GM18505 (cell line): ENCODE measurements at regions not wholly inside any gene's neighbourhood (a gene's known extent, or its start where the extent isn't known, plus 50 kb on each side); places are given as distances from the start of the nearest gene placed in this dataset.
A peak's percentile ranks its signal among the peaks of the same experiment; 100 is the strongest.

Experiments
- ATAC-seq: cut with Tn5 transposase; IDR thresholded peaks from one replicate; pipeline ENCODE4 v1.9.1; 2021; ENCODE audit not compliant: unreplicated experiment
- POLR2A ChIP-seq: IDR thresholded peaks from 4 replicates; pipeline ENCODE4 v1.6.1; 2011; ENCODE audit warnings: borderline replicate concordance; ENCODE audit not compliant: insufficient read depth, insufficient read length; ENCODE audit errors: extremely low read depth

- TF ChIP-seq POLR2A = no peak
- no peak for ATAC-seq
These were observed 106.1 kb downstream of the HSPH1 start for GRCh38 chr13:31055589-31055988.

- no peak for TF ChIP-seq POLR2A
- ATAC-seq = no peak
These were observed 107.1 kb downstream of the HSPH1 start for GRCh38 chr13:31054632-31055031.

- TF ChIP-seq POLR2A = no peak
- no peak for ATAC-seq
These were observed 107.8 kb downstream of the HSPH1 start for GRCh38 chr13:31053896-31054295.

- ATAC-seq = no peak
These were observed 108.6 kb downstream of the HSPH1 start for GRCh38 chr13:31053091-31053490.

GRCh38 chr13:31052478-31052877 lies 109.2 kb downstream of the HSPH1 start:
- no peak for TF ChIP-seq POLR2A
- no peak for ATAC-seq

More at GRCh38 chr13:31053091-31053490, 108.6 kb downstream of the HSPH1 start:
- TF ChIP-seq POLR2A = no peak

- ATAC-seq = no peak
- TF ChIP-seq POLR2A = no peak
These were observed 109.7 kb downstream of the HSPH1 start for GRCh38 chr13:31051999-31052398.

- TF ChIP-seq POLR2A = no peak
- ATAC-seq = no peak
These were observed 111.0 kb downstream of the HSPH1 start for GRCh38 chr13:31050486-31051400.

- TF ChIP-seq POLR2A = no peak
- ATAC-seq = no peak
These were observed 111.9 kb downstream of the HSPH1 start for GRCh38 chr13:31049833-31050232.

GRCh38 chr13:31049083-31049482 lies 112.6 kb downstream of the HSPH1 start:
- no peak for TF ChIP-seq POLR2A
- ATAC-seq = no peak

- ATAC-seq = no peak
- TF ChIP-seq POLR2A = no peak
These were observed 113.2 kb downstream of the HSPH1 start for GRCh38 chr13:31048521-31048920.

GRCh38 chr13:31046711-31047279 lies 114.3 kb downstream of the TEX26 start:
- ATAC-seq = no peak

GRCh38 chr13:31045286-31046081 lies 113.0 kb downstream of the TEX26 start:
- TF ChIP-seq POLR2A = no peak
- peak; percentile 37 for ATAC-seq

More at GRCh38 chr13:31046711-31047279, 114.3 kb downstream of the TEX26 start:
- no peak for TF ChIP-seq POLR2A

GRCh38 chr13:31044364-31045285 lies 112.2 kb downstream of the TEX26 start:
- no peak for TF ChIP-seq POLR2A
- peak; percentile 87 for ATAC-seq

GRCh38 chr13:31043957-31044356 lies 111.5 kb downstream of the TEX26 start:
- ATAC-seq = no peak

More at GRCh38 chr13:31043957-31044356, 111.5 kb downstream of the TEX26 start:
- no peak for TF ChIP-seq POLR2A
